Activated CD4-positive, alpha-beta T cell treated with anti-CD3 and anti-CD28 coated beads for 36 hours (primary cell): ENCODE measurements at regions not wholly inside any gene's neighbourhood (a gene's known extent, or its start where the extent isn't known, plus 50 kb on each side); places are given as distances from the start of the nearest gene placed in this dataset.
A peak's percentile ranks its signal among the peaks of the same experiment; 100 is the strongest.

ENCODE experiments used
- ATAC-seq: fragments of 200-7000 bp; cut with Tn5 transposase; one replicate; pipeline ENCODE4 v1.10.0; 2021; ENCODE audit warnings: mild to moderate bottlenecking, moderate library complexity
- CTCF ChIA-PET: fragments of 350-600 bp; sonication (Branson Sonifier 250); formaldehyde crosslinking; loops from one replicate; lab custom pipeline; 2021; ENCODE audit warnings: antibody characterized with exemption; lab: Charles Lee
- POLR2A ChIA-PET: fragments of 350-600 bp; sonication (Branson Sonifier 250); formaldehyde crosslinking; loops from one replicate; lab custom pipeline; 2021; ENCODE audit warnings: antibody characterized with exemption, inconsistent platforms; lab: Charles Lee
- DNase-seq: peaks from one replicate; pipeline ENCODE4 v3.0.0-alpha.2; 2020
- H3K27ac Mint-ChIP-seq: one replicate; pipeline ENCODE4 v1.8.0; 2021; ENCODE audit warnings: mixed read lengths
- H3K27me3 Mint-ChIP-seq: one replicate; pipeline ENCODE4 v1.8.0; 2021; ENCODE audit warnings: mixed read lengths
- H3K36me3 Mint-ChIP-seq: one replicate; pipeline ENCODE4 v1.8.0; 2021; ENCODE audit warnings: low read depth, mixed read lengths
- H3K4me1 Mint-ChIP-seq: one replicate; pipeline ENCODE4 v1.8.0; 2021; ENCODE audit warnings: mixed read lengths
- H3K4me3 Mint-ChIP-seq: one replicate; pipeline ENCODE4 v1.8.0; 2021; ENCODE audit warnings: mild to moderate bottlenecking, moderate library complexity, mixed read lengths
- H3K9me3 Mint-ChIP-seq: one replicate; pipeline ENCODE4 v1.8.0; 2021; ENCODE audit warnings: low read depth, mixed read lengths
- intact Hi-C, 2 experiments: fragments of 100-400 bp; cut with DNase I in 1 of 2; cut with micrococcal nuclease in 1 of 2; formaldehyde crosslinking; loops; one replicate each; pipeline versions ENCODE4 v1.14.2 to v1.15.1; 2022 to 2024; cut with DNase I, micrococcal nuclease

DNA sequence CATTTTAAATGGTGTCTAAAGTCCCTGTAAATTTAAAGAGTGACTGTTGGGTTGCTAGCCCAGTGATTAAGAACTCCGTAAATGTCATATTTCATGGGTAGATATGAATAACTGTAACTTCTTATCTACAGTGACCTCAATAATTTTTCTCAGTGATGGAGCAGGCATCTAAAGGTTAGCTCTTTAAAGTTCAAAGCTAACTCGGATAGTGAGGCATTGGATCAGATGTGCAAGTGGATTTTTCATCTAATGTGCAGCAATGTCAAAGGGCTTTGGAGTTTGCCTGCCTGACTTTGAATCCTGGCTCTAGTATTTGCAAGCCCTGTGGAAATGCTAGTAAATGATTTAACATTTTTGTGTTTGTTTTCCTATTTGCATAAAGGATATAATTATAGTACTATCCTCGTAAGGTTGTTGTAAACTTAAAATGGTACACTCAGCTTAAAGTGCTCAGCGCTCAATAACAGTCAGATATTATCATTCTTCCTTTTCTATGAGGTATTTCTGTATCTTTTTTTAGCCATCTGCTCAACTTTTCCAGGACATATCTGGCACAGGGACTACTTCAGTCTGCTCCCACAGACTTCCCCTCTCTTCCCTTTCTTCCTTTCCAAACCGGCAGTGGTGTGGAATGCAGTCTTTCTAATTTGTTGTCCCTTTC, 163.7 kb upstream of the ELL2 start:
- no peak for ATAC-seq
- DNase-seq: no peak
- intact Hi-C loops: no loop called here
- H3K27me3 Mint-ChIP-seq: peaks cover 12% of the 10 kb centered on the region
- no peaks in the 10 kb centered on the region for H3K4me1 Mint-ChIP-seq
- CTCF ChIA-PET: no interaction called here
- H3K9me3 Mint-ChIP-seq: no peaks in the 10 kb centered on the region
- H3K36me3 Mint-ChIP-seq: no peaks in the 10 kb centered on the region
- H3K4me3 Mint-ChIP-seq: no peak overlapping the region
- no peak overlapping the region for H3K27ac Mint-ChIP-seq
- POLR2A ChIA-PET: no interaction called here

DNA sequence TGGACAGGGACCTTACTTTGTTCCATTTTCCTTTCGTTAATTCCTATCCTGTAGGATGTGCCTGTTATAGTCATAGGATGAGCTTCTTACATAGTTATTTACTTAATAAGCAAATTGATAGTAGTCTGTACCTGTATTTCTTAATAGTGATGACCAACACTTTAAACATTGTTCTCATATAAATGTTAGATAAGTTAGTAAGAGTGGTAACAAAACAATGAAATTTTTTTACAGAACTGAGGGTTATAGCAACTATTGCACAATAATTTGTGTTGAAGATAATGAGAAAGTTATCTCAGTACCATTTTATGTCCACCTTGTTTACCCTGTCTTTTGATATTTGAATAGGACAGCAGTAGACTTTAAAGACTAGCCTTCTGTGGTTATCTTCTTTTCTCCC, 162.9 kb upstream of the ELL2 start:
- ATAC-seq (no peak), DNase-seq (no peak)
- intact Hi-C loops: no loop called here
- Mint-ChIP-seq H3K36me3 (no peaks in the 10 kb centered on the region), H3K27ac (no peak overlapping the region), H3K4me3 (no peak overlapping the region), H3K4me1 (no peaks in the 10 kb centered on the region), H3K27me3 (peaks cover 9% of the 10 kb centered on the region), H3K9me3 (no peaks in the 10 kb centered on the region)
- POLR2A ChIA-PET: no interaction called here
- CTCF ChIA-PET: no interaction called here

DNA sequence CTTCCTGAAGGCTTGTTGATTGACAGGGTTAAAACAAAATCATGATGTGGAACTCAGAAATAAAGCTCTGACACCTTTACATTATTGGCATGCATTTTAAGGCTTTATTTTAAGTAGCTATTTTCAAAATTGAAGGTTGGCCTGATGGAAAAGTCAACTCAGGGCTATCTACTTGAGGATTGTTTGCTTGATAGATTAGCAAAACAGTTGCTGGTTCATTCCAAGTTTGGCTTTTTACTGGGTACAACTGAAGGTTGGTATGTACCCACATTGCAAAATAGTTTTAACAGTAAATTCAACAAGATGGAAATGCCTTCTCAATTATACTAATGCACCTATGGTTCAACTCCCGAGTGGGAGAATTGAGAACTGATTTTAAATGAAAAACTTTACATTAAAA, 161.8 kb upstream of the ELL2 start:
- CTCF ChIA-PET: interaction anchor here (1.2 kb wide), 1 partner anchor 9 kb away, joined by 3 read pairs; no protein-coding TSS in a partner anchor
- H3K4me3 Mint-ChIP-seq: no peak overlapping the region
- DNase-seq: no peak
- ATAC-seq: no peak
- H3K27me3 Mint-ChIP-seq: peaks cover 12% of the 10 kb centered on the region
- intact Hi-C loops: no loop called here
- no peaks in the 10 kb centered on the region for H3K36me3 Mint-ChIP-seq
- POLR2A ChIA-PET: no interaction called here
- H3K4me1 Mint-ChIP-seq: no peaks in the 10 kb centered on the region
- H3K27ac Mint-ChIP-seq: no peak overlapping the region
- no peaks in the 10 kb centered on the region for H3K9me3 Mint-ChIP-seq

DNA sequence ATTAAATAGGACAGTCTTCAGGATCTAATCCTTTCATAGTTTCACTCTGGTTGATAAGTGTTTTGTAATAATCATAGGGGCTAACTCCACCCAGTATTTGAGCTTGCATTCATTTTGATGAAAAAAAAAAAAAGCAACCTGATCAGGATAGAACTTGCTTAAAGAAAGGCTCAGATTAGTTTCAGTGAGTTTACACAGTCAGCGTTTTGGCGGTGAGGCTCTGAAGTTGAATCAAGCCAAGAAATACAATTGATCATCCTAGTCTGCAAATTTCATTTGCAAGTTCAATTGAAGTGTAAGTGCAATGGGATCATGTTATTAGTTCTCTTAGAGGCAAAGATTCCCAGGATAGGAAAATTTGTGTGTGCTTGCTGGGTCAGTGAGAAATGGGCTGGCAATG, 159.7 kb upstream of the ELL2 start:
- CTCF ChIA-PET: interaction anchor here (1.3 kb wide), 1 partner anchor 25 kb away, joined by 4 read pairs; no protein-coding TSS in a partner anchor
- Mint-ChIP-seq H3K36me3 (no peaks in the 10 kb centered on the region), H3K9me3 (no peaks in the 10 kb centered on the region), H3K4me1 (no peaks in the 10 kb centered on the region), H3K27ac (no peak overlapping the region), H3K27me3 (peaks cover 10% of the 10 kb centered on the region), H3K4me3 (no peak overlapping the region)
- intact Hi-C loops: no loop called here
- DNase-seq: no peak
- no peak for ATAC-seq
- POLR2A ChIA-PET: no interaction called here

DNA sequence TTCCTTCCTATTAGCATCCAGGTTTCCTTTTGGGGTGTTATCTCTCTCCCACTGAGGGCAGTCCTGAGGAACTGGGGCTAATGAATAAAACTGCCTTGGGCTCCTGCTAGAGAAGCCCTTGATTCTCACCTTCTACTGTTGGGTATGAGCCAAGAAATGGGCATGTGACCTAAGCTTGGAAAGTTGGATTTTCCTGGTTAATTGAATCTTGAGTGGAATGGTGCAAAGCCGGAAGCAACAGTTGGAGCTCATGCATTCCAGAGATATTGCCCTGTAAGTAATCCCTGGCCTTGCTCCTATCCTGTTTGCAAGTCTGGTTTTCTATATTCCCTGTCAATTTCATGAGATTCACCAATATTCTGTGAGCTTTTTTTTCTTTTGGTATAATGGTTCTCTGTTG, 158.5 kb upstream of the ELL2 start:
- Mint-ChIP-seq H3K27me3 (peaks cover 7% of the 10 kb centered on the region), H3K4me1 (peaks cover 7% of the 10 kb centered on the region), H3K4me3 (no peak overlapping the region), H3K9me3 (no peaks in the 10 kb centered on the region), H3K27ac (no peak overlapping the region), H3K36me3 (no peaks in the 10 kb centered on the region)
- intact Hi-C loops: no loop called here
- ATAC-seq (no peak), DNase-seq (no peak)
- CTCF ChIA-PET: no interaction called here
- POLR2A ChIA-PET: no interaction called here

DNA sequence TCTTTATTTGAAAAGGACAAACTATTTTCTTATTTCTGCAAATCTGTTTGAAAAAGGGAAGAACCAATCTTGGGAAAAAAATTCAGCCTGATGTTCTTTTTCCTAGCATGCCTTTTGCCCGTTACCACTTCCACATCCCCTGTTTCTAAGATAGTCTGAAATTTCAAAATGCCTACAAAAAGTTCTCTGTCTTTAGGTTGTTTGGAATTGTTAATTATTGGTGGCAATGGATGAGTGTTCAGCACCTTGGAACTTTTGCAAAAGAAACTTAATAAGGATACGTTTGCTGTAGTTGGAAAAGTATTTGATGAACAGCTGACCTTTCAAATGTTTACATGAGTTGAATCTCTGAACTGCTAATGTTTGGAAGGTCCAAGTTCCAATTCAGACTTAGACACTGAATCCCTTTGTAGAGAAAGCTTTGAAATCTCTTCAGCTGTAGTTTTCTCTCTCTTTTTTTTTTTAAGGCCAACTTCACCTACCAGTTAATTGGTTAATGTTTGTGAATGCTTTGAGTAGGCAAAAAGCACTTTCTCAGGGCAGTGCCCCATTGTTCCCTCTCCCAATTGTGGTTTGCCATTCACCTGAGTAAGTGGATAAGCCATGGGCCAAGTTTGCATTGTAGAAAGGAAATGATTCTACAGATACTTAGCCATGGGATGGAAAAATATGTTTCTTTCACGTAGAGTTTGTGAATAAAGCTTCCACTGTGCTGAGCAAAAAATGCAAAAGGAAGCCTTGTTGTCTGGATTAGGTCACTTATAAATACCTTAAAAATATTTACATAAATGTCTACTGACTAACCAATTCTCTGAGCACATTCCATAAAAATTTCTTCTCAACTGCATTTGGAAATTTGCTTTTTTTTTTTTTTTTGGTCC, 156.4 kb upstream of the ELL2 start:
- intact Hi-C loops: loop anchor here in 1 of 2 experiments (10.0 kb wide), 1 partner anchor 417 kb away; no protein-coding TSS in a partner anchor
- no peak for ATAC-seq
- POLR2A ChIA-PET: interaction anchor here (0.7 kb wide), 1 partner anchor 258 kb away, joined by 5 read pairs; no protein-coding TSS in a partner anchor
- Mint-ChIP-seq H3K9me3 (no peaks in the 10 kb centered on the region), H3K27me3 (peaks cover 3% of the 10 kb centered on the region), H3K4me3 (no peak overlapping the region), H3K36me3 (no peaks in the 10 kb centered on the region), H3K27ac (no peak overlapping the region), H3K4me1 (peaks cover 27% of the 10 kb centered on the region)
- no peak for DNase-seq
- CTCF ChIA-PET: interaction anchor here (1.0 kb wide), 1 partner anchor 11 kb away, joined by 3 read pairs; no protein-coding TSS in a partner anchor

DNA sequence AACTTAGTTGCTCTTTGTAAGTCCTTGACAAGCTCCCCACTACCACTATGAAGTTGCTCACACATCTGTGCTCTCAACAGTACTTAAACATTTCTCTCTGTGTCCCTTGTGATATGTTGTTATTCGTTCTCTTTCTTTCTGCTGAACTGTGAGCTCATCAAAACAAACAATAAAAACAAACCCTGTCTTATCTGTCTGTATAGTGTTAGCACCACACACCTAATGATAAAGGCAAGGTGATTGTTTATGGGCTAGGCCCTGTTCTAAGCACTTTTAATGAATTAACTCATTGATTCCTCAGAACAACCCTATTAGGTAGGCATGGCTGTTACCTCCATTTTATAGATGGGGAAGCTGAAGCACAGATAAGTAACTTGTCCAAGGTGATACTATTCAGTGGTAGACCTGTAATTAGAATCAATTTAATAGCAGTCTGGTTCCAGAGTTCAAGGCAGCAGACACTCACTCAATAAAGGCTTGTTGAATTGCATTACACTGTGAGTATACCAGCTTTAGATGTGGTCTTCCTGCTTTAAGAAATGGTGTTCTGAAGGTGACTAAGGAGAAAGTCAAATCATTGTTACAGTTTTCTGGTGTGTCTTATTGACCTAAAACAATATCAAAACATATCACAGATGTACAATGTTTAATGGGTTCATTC, 153.6 kb upstream of the ELL2 start:
- DNase-seq (no peak), ATAC-seq (peak; percentile 17)
- CTCF ChIA-PET: interaction anchor here (1.0 to 1.1 kb wide), 2 partner anchors 8 to 36 kb away, joined by 3 read pairs; no protein-coding TSS in a partner anchor
- peak overlapping the region; percentile 4 for H3K27ac Mint-ChIP-seq
- peaks cover 3% of the 10 kb centered on the region for H3K27me3 Mint-ChIP-seq
- H3K4me3 Mint-ChIP-seq: no peak overlapping the region
- POLR2A ChIA-PET: interaction anchor here (1.0 to 1.4 kb wide), 2 partner anchors 245 to 483 kb away, joined by 3 to 4 read pairs; no protein-coding TSS in a partner anchor
- no peaks in the 10 kb centered on the region for H3K36me3 Mint-ChIP-seq
- H3K9me3 Mint-ChIP-seq: no peaks in the 10 kb centered on the region
- intact Hi-C loops: loop anchor here (2.0 to 10.0 kb wide), 3 partner anchors 36 to 420 kb away; no protein-coding TSS in a partner anchor
- peaks cover 32% of the 10 kb centered on the region for H3K4me1 Mint-ChIP-seq

DNA sequence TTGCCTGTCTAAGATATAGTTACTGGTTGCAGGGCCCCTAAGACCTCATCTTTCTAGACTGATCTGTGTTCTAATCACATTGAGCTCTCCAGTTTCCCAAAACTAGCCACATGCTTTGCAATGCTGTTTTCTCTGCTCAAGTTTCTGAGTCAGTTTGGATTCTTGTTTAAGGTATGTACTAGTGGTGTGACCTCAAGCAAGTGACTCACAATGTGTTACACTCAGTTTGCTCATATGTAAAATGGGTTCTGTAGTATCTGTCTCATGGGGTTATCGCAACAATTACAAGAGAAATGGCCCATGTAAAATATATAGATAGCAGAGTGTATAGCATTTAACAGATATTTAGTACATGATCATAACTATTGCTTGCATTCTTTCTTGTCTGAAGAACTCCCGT, 153.1 kb upstream of the ELL2 start:
- intact Hi-C loops: loop anchor here (1.0 to 10.0 kb wide), 6 partner anchors 35 to 420 kb away; no protein-coding TSS in a partner anchor
- Mint-ChIP-seq H3K9me3 (no peaks in the 10 kb centered on the region), H3K36me3 (no peaks in the 10 kb centered on the region), H3K27ac (peak overlapping the region; percentile 84), H3K4me1 (peaks cover 35% of the 10 kb centered on the region), H3K27me3 (peaks cover 6% of the 10 kb centered on the region), H3K4me3 (no peak overlapping the region)
- DNase-seq (peak; percentile 28), ATAC-seq (peak; percentile 79)
- CTCF ChIA-PET: interaction anchor here (0.6 to 1.1 kb wide), 3 partner anchors 8 to 175 kb away, joined by 3 read pairs; no protein-coding TSS in a partner anchor
- POLR2A ChIA-PET: interaction anchor here (1.0 to 1.4 kb wide), 2 partner anchors 245 to 483 kb away, joined by 3 to 4 read pairs; no protein-coding TSS in a partner anchor

DNA sequence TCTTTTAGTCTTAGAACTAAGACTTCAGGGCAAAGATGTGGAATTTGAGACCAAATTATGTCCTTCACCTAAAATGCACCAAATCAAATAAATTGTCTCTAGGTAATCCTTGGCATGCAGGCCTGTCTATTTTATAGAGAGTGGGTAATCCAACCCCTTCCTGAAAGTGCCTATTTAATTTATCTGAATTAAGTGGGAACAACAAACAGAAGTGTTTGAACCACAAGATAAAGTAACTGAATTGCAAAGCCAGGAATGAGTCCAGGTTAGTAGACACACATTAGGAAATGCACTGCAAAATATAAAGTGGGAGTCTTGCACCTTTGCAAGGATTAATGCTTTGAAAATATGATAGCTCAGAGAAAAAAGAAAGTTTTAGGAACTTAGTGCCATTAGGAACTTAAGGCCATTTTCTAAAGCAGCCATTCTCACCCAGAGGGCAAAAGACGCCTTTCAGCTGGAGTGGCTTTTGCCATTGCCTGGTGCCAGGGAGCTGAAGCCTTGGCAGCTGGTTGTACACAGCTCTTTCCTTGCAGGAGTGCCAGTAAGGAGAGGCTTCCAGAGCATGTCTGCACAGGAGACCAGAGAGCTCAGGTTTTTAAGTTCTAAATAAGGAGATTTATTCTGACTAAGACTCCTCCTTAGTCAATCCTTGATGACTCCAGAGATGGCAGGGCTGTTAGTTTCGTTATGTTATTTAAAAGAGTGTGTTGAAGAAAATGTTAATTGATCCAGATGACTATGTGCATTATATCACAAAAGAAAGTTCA, 151.7 kb upstream of the ELL2 start:
- H3K36me3 Mint-ChIP-seq: no peaks in the 10 kb centered on the region
- H3K27me3 Mint-ChIP-seq: peaks cover 3% of the 10 kb centered on the region
- peaks cover 35% of the 10 kb centered on the region for H3K4me1 Mint-ChIP-seq
- CTCF ChIA-PET: interaction anchor here (0.5 to 1.0 kb wide), 4 partner anchors 25 to 59 kb away, joined by 3 to 6 read pairs (median 3); no protein-coding TSS in a partner anchor
- DNase-seq (no peak), ATAC-seq (peak; percentile 71)
- no peaks in the 10 kb centered on the region for H3K9me3 Mint-ChIP-seq
- peak overlapping the region; percentile 84 for H3K27ac Mint-ChIP-seq
- POLR2A ChIA-PET: no interaction called here
- intact Hi-C loops: loop anchor here (1.0 to 10.0 kb wide), 5 partner anchors 152 to 421 kb away; partner anchors contain the start of gene ELL2 (in 2 of the 2)
- H3K4me3 Mint-ChIP-seq: no peak overlapping the region

DNA sequence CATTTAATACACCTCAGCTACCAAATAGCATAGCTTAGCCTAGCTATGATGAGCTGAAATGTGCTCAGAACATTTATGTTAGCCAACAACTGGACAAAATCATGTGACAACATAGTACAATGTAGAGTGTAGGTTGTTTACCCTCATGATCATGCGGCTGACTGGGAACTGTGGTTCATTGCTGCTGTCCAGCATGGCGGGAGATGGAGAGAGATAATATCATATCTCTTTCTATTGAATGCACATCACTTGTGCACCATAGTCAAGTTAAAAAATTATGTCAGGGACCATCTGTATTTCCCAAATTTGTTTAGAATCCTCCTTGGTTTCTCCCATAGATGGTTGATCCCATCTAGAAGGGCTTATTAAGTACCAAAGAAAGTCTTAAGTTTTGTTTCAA, 151.1 kb upstream of the ELL2 start:
- Mint-ChIP-seq H3K4me3 (no peak overlapping the region), H3K36me3 (no peaks in the 10 kb centered on the region), H3K27ac (no peak overlapping the region), H3K4me1 (peaks cover 35% of the 10 kb centered on the region), H3K27me3 (peaks cover 3% of the 10 kb centered on the region), H3K9me3 (no peaks in the 10 kb centered on the region)
- DNase-seq (no peak), ATAC-seq (no peak)
- ChIA-PET CTCF (no interaction called here), POLR2A (no interaction called here)
- intact Hi-C loops: loop anchor here (1.0 to 10.0 kb wide), 5 partner anchors 151 to 422 kb away; partner anchors contain the start of gene ELL2 (in 2 of the 2)
